Uterus (tissue), 3 donors: ENCODE measurements at regions not wholly inside any gene's neighbourhood (a gene's known extent, or its start where the extent isn't known, plus 50 kb on each side); places are given as distances from the start of the nearest gene placed in this dataset.
"Not testable (repeated sequence)": the region's sequence is repeated elsewhere in the genome, so short reads cannot be mapped to it uniquely, and the experiment has no call there.

Experiments
- DNase-seq, 2 donors: peaks; one replicate each; pipeline ENCODE4 v3.0.0-alpha.2; 2019 to 2020
- H3K27ac ChIP-seq, 2 donors: fragments of 200-600 bp; sonication (generic); 1 replicate in 1 of 2; 2 replicates in 1 of 2; pipeline ENCODE4 v1.5.1; 2016 to 2018
- H3K27me3 ChIP-seq, 2 donors: fragments of 200-600 bp; sonication (generic); one replicate each; pipeline ENCODE4 v1.5.1; 2018 to 2019; ENCODE audit warnings: control low read depth in 1 of 2
- H3K36me3 ChIP-seq, 2 donors: fragments of 200-600 bp; sonication (generic); one replicate each; pipeline ENCODE4 v1.5.1; 2019; ENCODE audit warnings: control low read depth in 1 of 2
- H3K4me1 ChIP-seq, 2 donors: fragments of 200-600 bp; sonication (generic); one replicate each; pipeline ENCODE4 v1.5.1; 2018 to 2019; ENCODE audit warnings: control low read depth in 1 of 2
- H3K4me3 ChIP-seq, 2 donors: fragments of 200-600 bp; sonication (generic); 1 replicate in 1 of 2; 2 replicates in 1 of 2; pipeline ENCODE4 v1.5.1; 2018 to 2019; ENCODE audit warnings: mild to moderate bottlenecking in 1 of 2
- H3K9me3 ChIP-seq, 2 donors: fragments of 200-600 bp; sonication (generic); one replicate each; pipeline ENCODE4 v1.5.1; 2019; ENCODE audit warnings: control low read depth in 1 of 2
- CTCF ChIP-seq, 4 experiments: fragments of 200-600 bp in 2 of 4; fragments of 450-650 bp in 2 of 4; sonication (generic) in 2 of 4; IDR thresholded peaks; one replicate each; pipeline ENCODE4 v1.5.1; 2016 to 2019; ENCODE audit warnings: antibody characterized with exemption in 4 of 4, mild to moderate bottlenecking in 2 of 4, moderate library complexity in 1 of 4
- POLR2A ChIP-seq, 2 donors: fragments of 450-650 bp; IDR thresholded peaks; one replicate each; pipeline ENCODE4 v1.6.1; 2016; ENCODE audit warnings: antibody characterized with exemption in 2 of 2, mild to moderate bottlenecking in 1 of 2, moderate library complexity in 1 of 2
- intact Hi-C: fragments of 100-400 bp; cut with DNase I; formaldehyde crosslinking; loops from one replicate; pipeline ENCODE4 v1.15.1; 2023; ENCODE audit warnings: low total_unique reads
- donor health status: DM: yes; HTN: yes; CAD: no.

- Histone ChIP-seq H3K4me1 (no peaks in the 10 kb centered on the region), H3K27me3 (no peaks in the 10 kb centered on the region), H3K9me3 (no peaks in the 10 kb centered on the region), H3K4me3 (no peak overlapping the region), H3K27ac (no peak overlapping the region), H3K36me3 (no peaks in the 10 kb centered on the region)
- intact Hi-C loops = no loop called here
- DNase-seq = no peak
- TF ChIP-seq CTCF (IDR thresholded peaks at IDR 0.05) = no peak
- TF ChIP-seq POLR2A (IDR thresholded peaks at IDR 0.05) = no peak
These were observed 213.9 kb upstream of the TBL1XR1 start for GRCh38 chr3:177411201-177411600.

- H3K27me3 ChIP-seq, H3K9me3 ChIP-seq, H3K36me3 ChIP-seq, intact Hi-C loops, H3K4me1 ChIP-seq, H3K27ac ChIP-seq, DNase-seq, H3K4me3 ChIP-seq: not testable (repeated sequence)
These were observed 215.4 kb upstream of the TBL1XR1 start for GRCh38 chr3:177412677-177413170.

- intact Hi-C loops = no loop called here
- DNase-seq = no peak
- no peak overlapping the region for H3K4me3 ChIP-seq
- no peaks in the 10 kb centered on the region for H3K36me3 ChIP-seq
- no peaks in the 10 kb centered on the region for H3K4me1 ChIP-seq
- no peak overlapping the region for H3K27ac ChIP-seq
- TF ChIP-seq CTCF (IDR thresholded peaks at IDR 0.05) = no peak
- no peak for TF ChIP-seq POLR2A (IDR thresholded peaks at IDR 0.05)
- no peaks in the 10 kb centered on the region for H3K27me3 ChIP-seq
- H3K9me3 ChIP-seq = no peaks in the 10 kb centered on the region
These were observed 216.8 kb upstream of the TBL1XR1 start for GRCh38 chr3:177414093-177414492.

- H3K4me1 ChIP-seq = no peaks in the 10 kb centered on the region
- no peak overlapping the region for H3K4me3 ChIP-seq
- no peak overlapping the region for H3K27ac ChIP-seq
- no peak for DNase-seq
- TF ChIP-seq POLR2A (IDR thresholded peaks at IDR 0.05) (no peak), CTCF (IDR thresholded peaks at IDR 0.05) (no peak)
- intact Hi-C loops = no loop called here
- H3K27me3 ChIP-seq = no peaks in the 10 kb centered on the region
- H3K36me3 ChIP-seq = no peaks in the 10 kb centered on the region
- H3K9me3 ChIP-seq = no peaks in the 10 kb centered on the region
These were observed 221.5 kb upstream of the TBL1XR1 start for GRCh38 chr3:177418787-177419186.

- TF ChIP-seq POLR2A (IDR thresholded peaks at IDR 0.05) (no peak), CTCF (IDR thresholded peaks at IDR 0.05) (no peak)
- peak overlapping the region; percentile 34 to 72 for H3K27ac ChIP-seq
- peak in 1 of 2 donors; percentile 32 for DNase-seq
- no peaks in the 10 kb centered on the region for H3K27me3 ChIP-seq
- H3K36me3 ChIP-seq = no peaks in the 10 kb centered on the region
- H3K4me3 ChIP-seq = no peak overlapping the region
- H3K4me1 ChIP-seq = no peaks in the 10 kb centered on the region
- H3K9me3 ChIP-seq = no peaks in the 10 kb centered on the region
- intact Hi-C loops = no loop called here
These were observed 222.8 kb upstream of the TBL1XR1 start for GRCh38 chr3:177419904-177420601.
